ENCODE measurements at regions not wholly inside any gene's neighbourhood (a gene's known extent, or its start where the extent isn't known, plus 50 kb on each side); places are given as distances from the start of the nearest gene placed in this dataset.

- TF ChIP-seq EZH2 (IDR thresholded peaks at IDR 0.05), result no peak
- no peak for TF ChIP-seq POLR2AphosphoS5 (IDR thresholded peaks at IDR 0.05; ENCODE audit: borderline replicate concordance, low read depth, low read length)
- no peak for TF ChIP-seq FOXP2 (optimal IDR thresholded peaks at IDR 0.05; ENCODE audit: control extremely low read depth, extremely low read length, insufficient read depth)
These were observed 78.3 kb upstream of the ARHGAP32 start for GRCh38 chr11:129270446-129270845.

All from SK-N-MC (cell line).